ENCODE measurements at regions not wholly inside any gene's neighbourhood (a gene's known extent, or its start where the extent isn't known, plus 50 kb on each side); places are given as distances from the start of the nearest gene placed in this dataset.

GRCh38 chr1:79539001-79539400 is 532.5 kb upstream of the ADGRL4 start:
- Histone ChIP-seq H3K4me1 (no peaks in the 10 kb centered on the region), H3K4me3 (no peak overlapping the region), H3K27ac (no peak overlapping the region), H3K36me3 (no peaks in the 10 kb centered on the region), H3K27me3 (no peaks in the 10 kb centered on the region), H3K9me3 (no peaks in the 10 kb centered on the region)
- TF ChIP-seq CTCF (IDR thresholded peaks at IDR 0.05 in 4 of 5, conservative IDR thresholded peaks at IDR 0.05 in 1 of 5) (no peak), POLR2A (IDR thresholded peaks at IDR 0.05) (no peak)
- intact Hi-C loops (cut with DNase I; ENCODE audit: low total_unique reads), result no loop called here
- in situ Hi-C loops (cut with MboI; ENCODE audit: low sequenced_read_pairs in 4 of 4), result no loop called here
- DNase-seq (no peak), ATAC-seq (no peak)

GRCh38 chr1:79532555-79532954 is 526.0 kb upstream of the ADGRL4 start:
- H3K36me3 ChIP-seq, result no peaks in the 10 kb centered on the region
- ATAC-seq (no peak), DNase-seq (no peak)
- intact Hi-C loops (cut with DNase I; ENCODE audit: low total_unique reads), result no loop called here
- no peaks in the 10 kb centered on the region for H3K4me1 ChIP-seq
- in situ Hi-C loops (cut with MboI; ENCODE audit: low sequenced_read_pairs in 4 of 4), result no loop called here
- H3K27me3 ChIP-seq, result no peaks in the 10 kb centered on the region
- H3K9me3 ChIP-seq, result no peaks in the 10 kb centered on the region
- H3K4me3 ChIP-seq, result no peak overlapping the region
- TF ChIP-seq POLR2A (IDR thresholded peaks at IDR 0.05), result no peak
- no peak for TF ChIP-seq CTCF (IDR thresholded peaks at IDR 0.05 in 4 of 5, conservative IDR thresholded peaks at IDR 0.05 in 1 of 5)
- H3K27ac ChIP-seq, result no peak overlapping the region

GRCh38 chr1:79531790-79532189 is 525.3 kb upstream of the ADGRL4 start:
- H3K27me3 ChIP-seq, result no peaks in the 10 kb centered on the region
- H3K9me3 ChIP-seq, result no peaks in the 10 kb centered on the region
- no peaks in the 10 kb centered on the region for H3K4me1 ChIP-seq
- ATAC-seq, result no peak
- intact Hi-C loops (cut with DNase I; ENCODE audit: low total_unique reads) (no loop called here), in situ Hi-C loops (cut with MboI; ENCODE audit: low sequenced_read_pairs in 4 of 4) (no loop called here)
- no peak overlapping the region for H3K27ac ChIP-seq
- no peak overlapping the region for H3K4me3 ChIP-seq
- DNase-seq, result no peak
- TF ChIP-seq POLR2A (IDR thresholded peaks at IDR 0.05), result no peak
- no peak for TF ChIP-seq CTCF (IDR thresholded peaks at IDR 0.05 in 4 of 5, conservative IDR thresholded peaks at IDR 0.05 in 1 of 5)
- no peaks in the 10 kb centered on the region for H3K36me3 ChIP-seq

GRCh38 chr1:79530476-79530875 is 523.9 kb upstream of the ADGRL4 start:
- no peaks in the 10 kb centered on the region for H3K4me1 ChIP-seq
- in situ Hi-C loops (cut with MboI; ENCODE audit: low sequenced_read_pairs in 4 of 4), result no loop called here
- intact Hi-C loops (cut with DNase I; ENCODE audit: low total_unique reads), result no loop called here
- no peaks in the 10 kb centered on the region for H3K36me3 ChIP-seq
- DNase-seq (no peak), ATAC-seq (no peak)
- H3K27ac ChIP-seq, result no peak overlapping the region
- H3K27me3 ChIP-seq, result no peaks in the 10 kb centered on the region
- TF ChIP-seq POLR2A (IDR thresholded peaks at IDR 0.05) (no peak), CTCF (IDR thresholded peaks at IDR 0.05 in 4 of 5, conservative IDR thresholded peaks at IDR 0.05 in 1 of 5) (no peak)
- no peak overlapping the region for H3K4me3 ChIP-seq
- H3K9me3 ChIP-seq, result no peaks in the 10 kb centered on the region

GRCh38 chr1:79530055-79530454 is 523.5 kb upstream of the ADGRL4 start:
- Histone ChIP-seq H3K27me3 (no peaks in the 10 kb centered on the region), H3K4me1 (no peaks in the 10 kb centered on the region), H3K4me3 (no peak overlapping the region), H3K9me3 (no peaks in the 10 kb centered on the region), H3K27ac (no peak overlapping the region), H3K36me3 (no peaks in the 10 kb centered on the region)
- in situ Hi-C loops (cut with MboI; ENCODE audit: low sequenced_read_pairs in 4 of 4) (no loop called here), intact Hi-C loops (cut with DNase I; ENCODE audit: low total_unique reads) (no loop called here)
- DNase-seq (no peak), ATAC-seq (no peak)
- TF ChIP-seq POLR2A (IDR thresholded peaks at IDR 0.05) (no peak), CTCF (IDR thresholded peaks at IDR 0.05 in 4 of 5, conservative IDR thresholded peaks at IDR 0.05 in 1 of 5) (no peak)
